LNCAP (cell line): ENCODE measurements at regions not wholly inside any gene's neighbourhood (a gene's known extent, or its start where the extent isn't known, plus 50 kb on each side); places are given as distances from the start of the nearest gene placed in this dataset.

Experiments
- CTCF ChIP-seq: fragments of 450-650 bp; IDR thresholded peaks from 2 replicates; pipeline ENCODE4 v1.5.1; 2017; ENCODE audit warnings: mild to moderate bottlenecking

- TF ChIP-seq CTCF: peak; percentile 58
Observed at GRCh38 chr9:19517202-19517942, 108.6 kb downstream of the ACER2 start.

DNA sequence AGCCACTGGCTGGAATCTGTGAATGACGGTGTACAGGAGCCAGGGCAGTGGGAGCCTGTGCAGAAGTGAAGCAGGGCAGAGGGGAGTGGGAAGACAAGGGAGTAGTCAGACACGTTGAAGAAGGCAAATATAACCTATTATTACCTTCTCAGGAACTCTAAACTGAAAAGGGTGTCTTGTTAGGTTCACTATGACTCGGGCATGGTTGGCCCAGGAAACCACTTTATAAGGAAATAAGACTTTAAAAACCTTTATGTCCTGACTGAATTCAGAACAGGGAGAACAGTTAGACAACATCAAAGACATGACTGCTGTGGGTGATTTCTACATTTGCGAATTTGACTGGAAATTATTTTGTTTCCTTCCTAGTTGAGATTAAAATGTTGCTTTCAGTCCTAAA is 107.5 kb downstream of the ACER2 start:
- TF ChIP-seq CTCF: no peak

- TF ChIP-seq CTCF: no peak
Observed at GRCh38 chr9:19513671-19514275, 105.0 kb downstream of the ACER2 start.

DNA sequence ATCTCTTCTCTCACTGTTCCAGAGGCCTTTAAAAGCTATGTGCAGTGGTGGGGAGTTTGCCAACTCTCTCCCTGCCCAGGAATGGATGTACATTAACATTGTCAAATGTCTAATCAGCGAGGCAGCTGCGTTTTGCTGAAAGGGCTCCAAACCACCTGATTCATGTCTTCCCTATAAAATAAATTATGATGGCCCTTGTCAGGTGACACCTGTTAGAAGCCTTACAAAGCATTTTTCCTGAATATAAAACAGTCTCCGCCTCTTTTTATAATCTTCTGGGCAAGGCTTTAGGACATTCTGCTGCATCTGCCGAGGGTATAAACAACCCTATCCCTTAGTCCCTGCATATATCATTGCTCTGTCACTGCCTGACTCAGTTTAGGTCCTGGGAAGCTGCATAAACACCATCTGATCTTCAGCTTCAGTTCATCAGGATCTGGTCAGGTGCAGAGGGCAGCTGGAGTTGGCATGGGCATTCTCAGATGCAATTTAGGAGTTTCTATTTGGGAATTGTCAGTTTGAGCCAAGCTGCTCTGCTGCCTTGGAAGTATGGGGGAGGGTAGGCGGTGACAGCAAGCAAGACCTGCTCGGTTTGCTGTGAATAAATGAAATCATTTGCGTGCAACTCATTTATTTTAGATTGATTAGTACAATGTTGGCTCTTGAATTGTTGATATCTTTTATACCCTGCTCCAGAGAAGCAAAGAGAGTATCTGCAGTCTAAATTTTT is 103.5 kb downstream of the ACER2 start:
- TF ChIP-seq CTCF: no peak

GRCh38 chr9:19511694-19512093 is 102.9 kb downstream of the ACER2 start:
- no peak for TF ChIP-seq CTCF

GRCh38 chr9:19510907-19511306 is 102.1 kb downstream of the ACER2 start:
- no peak for TF ChIP-seq CTCF
